RCC 7860 (cell line): ENCODE measurements at regions not wholly inside any gene's neighbourhood (a gene's known extent, or its start where the extent isn't known, plus 50 kb on each side); places are given as distances from the start of the nearest gene placed in this dataset.

Experiments used
- DNase-seq: peaks from one replicate; pipeline ENCODE4 v3.0.0-alpha.2; 2015; ENCODE audit warnings: low spot score
- FAIRE-seq: peaks from 2 replicates; lab custom pipeline; 2012; peaks lifted over from hg19 to GRCh38; lab: Jason Lieb, UNC

DNA sequence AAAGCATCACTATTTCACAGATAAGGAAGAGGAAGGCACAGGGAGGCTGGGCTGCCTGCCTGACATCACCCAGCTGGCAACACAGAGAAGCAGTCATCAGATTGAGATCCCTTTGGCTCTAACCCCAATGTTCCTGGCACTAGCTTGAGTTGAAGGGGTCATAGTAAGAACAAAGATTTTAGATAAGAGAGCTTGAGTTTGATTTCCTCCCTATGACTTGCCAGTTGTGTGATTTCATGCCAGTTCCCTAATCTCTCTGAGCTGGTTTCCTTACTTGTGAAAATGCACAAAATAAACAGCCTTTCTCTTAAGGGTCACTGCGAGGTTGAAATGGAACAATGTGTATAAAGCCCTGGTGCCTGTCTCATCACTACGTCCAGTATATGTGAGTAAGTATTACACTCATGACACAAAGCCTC lies 475.4 kb upstream of the HS3ST1 start:
- no peak for FAIRE-seq
- no peak for DNase-seq

DNA sequence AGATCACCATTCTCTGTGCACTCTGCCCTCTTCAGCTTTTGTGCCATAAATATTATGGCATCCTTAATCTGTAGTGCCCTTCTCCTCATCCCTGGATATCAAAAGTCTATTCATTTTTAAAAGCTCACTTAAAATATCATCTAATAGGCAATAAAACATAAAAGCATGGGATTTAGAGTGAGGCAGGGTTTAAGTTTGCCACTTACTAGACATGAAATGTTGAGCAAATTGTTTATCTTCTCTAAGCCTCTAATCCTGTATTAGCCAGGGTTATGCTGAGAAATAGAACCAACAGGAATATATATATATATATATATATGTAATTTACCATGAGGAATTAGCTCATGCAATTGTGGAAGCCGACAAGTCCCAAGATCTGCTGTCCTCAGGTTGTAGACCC lies 472.4 kb upstream of the HS3ST1 start:
- DNase-seq, result no peak
- FAIRE-seq, result no peak

DNA sequence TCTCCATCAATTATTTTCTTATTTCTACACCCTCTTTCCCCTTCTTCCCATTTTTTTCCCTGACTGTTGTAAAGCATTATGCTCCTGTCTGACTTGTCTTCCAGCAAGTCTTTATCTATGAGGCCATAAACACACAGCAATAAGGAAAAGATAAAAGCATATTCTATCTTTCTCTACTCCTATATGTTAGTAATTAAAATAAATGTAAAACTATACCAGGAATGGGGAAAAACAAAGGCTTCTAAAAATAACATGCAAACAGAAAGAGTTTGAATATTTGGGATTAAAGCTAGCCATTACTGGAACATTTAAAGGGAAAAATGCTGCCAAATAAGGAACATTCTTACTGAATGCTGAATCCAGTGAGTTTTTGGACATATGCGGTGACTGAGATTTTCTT lies 471.7 kb upstream of the HS3ST1 start:
- FAIRE-seq (no peak), DNase-seq (no peak)

DNA sequence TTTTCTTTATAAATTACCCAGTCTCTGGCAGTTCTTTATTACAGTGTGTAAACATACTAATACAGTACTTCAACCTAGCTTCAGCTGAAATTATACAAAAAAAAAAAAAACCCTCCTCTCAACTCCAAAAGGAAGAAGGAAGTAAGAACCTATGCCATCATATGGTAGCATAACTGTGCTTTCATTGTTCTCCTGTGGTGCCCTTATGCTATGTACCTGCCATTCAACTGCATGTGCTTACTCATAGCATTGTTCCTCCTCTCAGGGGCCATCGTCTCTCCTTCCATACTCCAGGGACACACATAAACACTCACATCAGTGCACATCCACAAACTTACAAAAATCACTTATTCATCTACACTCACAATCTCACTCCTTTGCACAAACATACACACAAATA lies 470.1 kb upstream of the HS3ST1 start:
- no peak for DNase-seq
- no peak for FAIRE-seq

GRCh38 chr4:11895766-11896165 lies 467.1 kb upstream of the HS3ST1 start:
- DNase-seq, result no peak
- FAIRE-seq, result no peak

GRCh38 chr4:11894977-11895376 lies 466.3 kb upstream of the HS3ST1 start:
- FAIRE-seq (no peak), DNase-seq (no peak)

- FAIRE-seq (no peak), DNase-seq (no peak)
Observed at GRCh38 chr4:11894221-11894620, 465.5 kb upstream of the HS3ST1 start.

- FAIRE-seq (no peak), DNase-seq (no peak)
Observed at GRCh38 chr4:11889099-11889498, 460.4 kb upstream of the HS3ST1 start.

- FAIRE-seq (no peak), DNase-seq (no peak)
Observed at GRCh38 chr4:11881947-11882346, 453.3 kb upstream of the HS3ST1 start.

DNA sequence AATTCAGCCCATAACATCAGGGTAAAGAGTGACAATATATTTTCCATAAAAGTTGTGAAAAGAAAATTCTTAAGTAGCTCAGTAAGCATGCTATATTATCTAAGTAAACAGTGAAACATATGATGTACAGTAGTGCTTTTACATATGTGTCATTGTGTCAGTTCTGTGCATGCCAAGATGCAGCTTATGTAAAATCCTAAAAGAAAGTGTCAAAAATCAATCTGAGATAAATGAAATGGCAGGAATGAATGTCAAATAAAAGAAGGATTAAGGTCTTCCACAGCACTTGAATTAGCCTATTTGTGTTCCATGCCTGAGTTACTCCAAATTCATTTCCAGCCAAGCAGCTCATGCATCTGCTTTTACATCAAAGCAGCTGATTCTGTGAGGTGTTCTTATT lies 452.7 kb upstream of the HS3ST1 start:
- FAIRE-seq, result no peak
- DNase-seq, result no peak

DNA sequence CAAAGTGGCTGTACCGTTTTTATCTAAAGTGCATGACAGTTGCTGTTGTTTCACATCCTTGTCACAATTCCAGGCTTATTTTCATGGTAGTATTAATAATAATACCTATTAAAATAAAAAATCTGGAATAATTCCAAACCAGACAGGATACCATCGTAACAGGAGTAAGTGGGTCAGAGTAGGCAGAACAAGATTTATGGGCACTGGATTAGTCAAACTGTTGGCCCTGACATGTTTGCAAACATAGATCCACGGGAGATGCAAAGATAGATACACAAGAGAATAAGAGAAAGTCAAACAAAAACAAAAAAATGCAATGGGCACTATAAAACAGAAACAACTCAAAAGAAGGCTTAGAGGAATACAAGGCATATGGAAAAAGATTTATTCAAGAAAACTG lies 449.5 kb upstream of the HS3ST1 start:
- DNase-seq, result no peak
- no peak for FAIRE-seq

- DNase-seq (no peak), FAIRE-seq (no peak)
Observed at GRCh38 chr4:11876104-11876503, 447.4 kb upstream of the HS3ST1 start.

GRCh38 chr4:11869191-11869870 lies 440.6 kb upstream of the HS3ST1 start:
- DNase-seq (no peak), FAIRE-seq (no peak)

- FAIRE-seq (no peak), DNase-seq (no peak)
Observed at GRCh38 chr4:11866391-11866790, 437.7 kb upstream of the HS3ST1 start.

DNA sequence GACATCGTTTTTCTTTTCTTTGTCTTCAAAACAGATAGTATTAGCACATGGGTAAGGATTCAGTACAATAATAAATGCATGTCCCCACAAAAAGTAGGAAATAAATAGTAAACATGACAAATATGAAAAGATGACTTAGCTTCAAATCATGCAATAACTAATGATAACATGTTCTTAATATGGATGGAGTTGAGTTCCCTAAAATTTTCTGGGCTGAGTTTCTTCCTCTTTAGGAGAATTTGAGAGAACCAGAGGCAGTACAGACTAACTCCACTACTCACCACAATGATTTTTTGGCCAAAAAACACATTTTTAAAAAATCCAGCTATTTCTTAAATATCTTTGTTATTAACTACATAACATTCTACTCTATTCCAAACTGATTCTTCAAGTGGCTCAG lies 432.3 kb upstream of the HS3ST1 start:
- no peak for FAIRE-seq
- no peak for DNase-seq

- FAIRE-seq (no peak), DNase-seq (no peak)
Observed at GRCh38 chr4:11857881-11858280, 429.2 kb upstream of the HS3ST1 start.

DNA sequence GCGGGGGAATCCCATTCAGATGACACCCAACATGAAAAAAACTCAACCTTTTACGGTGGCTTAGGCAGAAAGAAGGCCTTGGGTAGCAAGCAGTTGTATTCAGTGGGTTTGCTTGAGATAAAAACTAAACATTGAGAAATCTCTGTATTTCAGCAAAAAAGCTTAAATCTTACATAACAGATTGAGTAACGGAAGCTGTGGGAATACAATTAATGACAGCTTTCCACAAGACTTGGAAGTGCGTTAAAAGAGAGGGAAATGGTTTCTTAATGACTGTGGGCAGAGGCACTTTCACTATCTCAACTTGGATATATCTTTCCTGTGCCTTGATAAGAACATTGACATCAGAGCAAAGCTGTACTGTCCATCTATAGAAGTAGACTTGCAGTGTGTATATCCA lies 418.5 kb upstream of the HS3ST1 start:
- no peak for DNase-seq
- FAIRE-seq, result no peak

GRCh38 chr4:11843927-11844326 lies 415.2 kb upstream of the HS3ST1 start:
- DNase-seq, result no peak
- no peak for FAIRE-seq

GRCh38 chr4:11843340-11843739 lies 414.6 kb upstream of the HS3ST1 start:
- DNase-seq, result no peak
- no peak for FAIRE-seq

- FAIRE-seq (no peak), DNase-seq (no peak)
Observed at GRCh38 chr4:11842620-11843263, 414.0 kb upstream of the HS3ST1 start.

GRCh38 chr4:11839889-11840288 lies 411.2 kb upstream of the HS3ST1 start:
- no peak for FAIRE-seq
- no peak for DNase-seq

GRCh38 chr4:11831739-11832138 lies 403.0 kb upstream of the HS3ST1 start:
- FAIRE-seq (no peak), DNase-seq (no peak)

DNA sequence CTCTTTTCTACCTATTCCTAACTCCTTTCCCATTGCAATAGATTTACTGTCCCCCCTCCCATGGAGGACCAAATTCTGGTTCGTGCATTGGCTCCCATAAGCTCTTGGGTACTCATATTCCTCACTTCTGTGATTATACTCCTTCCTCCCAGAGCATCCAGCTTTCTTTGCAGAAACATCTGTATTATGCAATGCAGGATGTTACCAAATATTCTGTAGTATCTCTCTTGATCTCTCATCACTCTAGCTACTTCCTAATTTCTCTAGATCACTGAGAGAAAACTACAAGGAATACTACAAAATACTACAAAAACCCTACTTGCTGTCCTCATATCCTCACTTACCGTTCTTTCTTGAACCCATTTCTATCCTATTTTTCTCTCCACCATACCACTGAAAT lies 395.9 kb upstream of the HS3ST1 start:
- FAIRE-seq (no peak), DNase-seq (no peak)
